Endothelial cell of umbilical vein (primary cell): ENCODE measurements at regions not wholly inside any gene's neighbourhood (a gene's known extent, or its start where the extent isn't known, plus 50 kb on each side); places are given as distances from the start of the nearest gene placed in this dataset.

ENCODE experiments used
- BruUV-seq: library from RNA; stranded (reverse); fragments of 400-500 nt; replicated peaks from 2 replicates; lab custom pipeline; 2021; lab: Mats Ljungman, UMichigan
- CTCF ChIA-PET: fragments of 300-600, 350-600 bp; sonication (Branson Sonifier 250); formaldehyde crosslinking; loops from one replicate; lab custom pipeline; 2021; ENCODE audit warnings: antibody characterized with exemption, inconsistent platforms; lab: Charles Lee
- POLR2A ChIA-PET: fragments of 300-600, 350-600 bp; sonication (Branson Sonifier 250); formaldehyde crosslinking; loops from one replicate; lab custom pipeline; 2021; ENCODE audit warnings: antibody characterized with exemption, inconsistent platforms; lab: Charles Lee
- DNase-seq: peaks from one replicate; pipeline ENCODE4 v3.0.0-alpha.2; 2011; ENCODE audit warnings: low read depth, low spot score
- FAIRE-seq: peaks from 2 replicates; lab custom pipeline; 2011; peaks lifted over from hg19 to GRCh38; lab: Jason Lieb, UNC
- H2AFZ ChIP-seq: 2 replicates; pipeline ENCODE4 v1.6.0; 2012; ENCODE audit warnings: low read depth, low read length, control low read depth, inconsistent platforms
- H3K27ac ChIP-seq: 2 replicates; pipeline ENCODE4 v1.5.1; 2011; ENCODE audit warnings: low read depth, mild to moderate bottlenecking, control low read depth, low read length, moderate library complexity; ENCODE audit not compliant: insufficient read depth
- H3K27me3 ChIP-seq, 2 experiments: 2 replicates each; pipeline versions ENCODE4 v1.6.0 to v1.6.1; 2011; ENCODE audit warnings: low read length in 2 of 2, mixed read lengths in 1 of 2; ENCODE audit not compliant: control insufficient read depth in 2 of 2, insufficient read depth in 2 of 2
- H3K36me3 ChIP-seq, 2 experiments: 2 replicates in 1 of 2; 3 replicates in 1 of 2; pipeline ENCODE4 v1.5.1; 2011; ENCODE audit warnings: low read length in 2 of 2, mild to moderate bottlenecking in 1 of 2, moderate library complexity in 1 of 2; ENCODE audit not compliant: control insufficient read depth in 2 of 2, insufficient read depth in 2 of 2; ENCODE audit errors: extremely low read depth in 1 of 2
- H3K4me1 ChIP-seq: 3 replicates; pipeline ENCODE4 v1.5.1; 2011; ENCODE audit warnings: mild to moderate bottlenecking, low read length; ENCODE audit not compliant: control insufficient read depth, insufficient read depth; ENCODE audit errors: extremely low read depth
- H3K4me2 ChIP-seq: 2 replicates; pipeline ENCODE4 v1.6.1; 2011; ENCODE audit warnings: low read length, control low read depth, mixed read lengths; ENCODE audit not compliant: insufficient read depth
- H3K4me3 ChIP-seq, 3 experiments: fragments of 200-600 bp in 1 of 3; sonication (generic), shearing (Covaris generic) in 1 of 3; replicated peaks in 1 of 3; 2 replicates each; pipeline ENCODE4 v1.5.1; 2011 to 2016; ENCODE audit warnings: control low read depth in 3 of 3, low read length in 3 of 3, mild to moderate bottlenecking in 2 of 3, inconsistent platforms in 1 of 3, low read depth in 1 of 3, moderate library complexity in 1 of 3; ENCODE audit not compliant: insufficient read depth in 1 of 3
- H3K79me2 ChIP-seq: 2 replicates; pipeline ENCODE4 v1.6.0; 2012; ENCODE audit warnings: low read length, inconsistent platforms; ENCODE audit not compliant: control insufficient read depth, insufficient read depth
- H3K9ac ChIP-seq: replicated peaks from 2 replicates; pipeline ENCODE3; 2011; ENCODE audit warnings: low read length, control low read depth; ENCODE audit not compliant: insufficient read depth; ENCODE audit errors: extremely low read depth
- H3K9me1 ChIP-seq: replicated peaks from 3 replicates; pipeline ENCODE4 v1.6.0; 2011; ENCODE audit warnings: mild to moderate bottlenecking, low read length; ENCODE audit not compliant: control insufficient read depth, insufficient read depth; ENCODE audit errors: extremely low read depth
- H3K9me3 ChIP-seq: replicated peaks from 2 replicates; pipeline ENCODE4 v1.5.1; 2012; ENCODE audit warnings: low read length, inconsistent platforms; ENCODE audit not compliant: control insufficient read depth, insufficient read depth
- H4K20me1 ChIP-seq: replicated peaks from 2 replicates; pipeline ENCODE3; 2011; ENCODE audit warnings: mild to moderate bottlenecking, low read length; ENCODE audit not compliant: control insufficient read depth, insufficient read depth; ENCODE audit errors: extremely low read depth
- EZH2 ChIP-seq: IDR thresholded peaks from 2 replicates; pipeline ENCODE4 v1.6.1; 2012; ENCODE audit warnings: borderline replicate concordance, low read depth, mild to moderate bottlenecking, moderate library complexity, low read length, inconsistent platforms; ENCODE audit not compliant: severe bottlenecking
- FOS ChIP-seq: IDR thresholded peaks from 2 replicates; pipeline ENCODE4 v1.6.1; 2011; ENCODE audit warnings: mild to moderate bottlenecking, low read length, moderate library complexity, borderline replicate concordance; ENCODE audit not compliant: insufficient read depth
- GATA2 ChIP-seq: IDR thresholded peaks from 2 replicates; pipeline ENCODE4 v1.7.0; 2011; ENCODE audit warnings: low read depth, mild to moderate bottlenecking, moderate library complexity, mixed read lengths, low read length; ENCODE audit not compliant: insufficient read length, insufficient read depth
- JUN ChIP-seq: IDR thresholded peaks from 2 replicates; pipeline ENCODE4 v1.6.1; 2011; ENCODE audit warnings: borderline replicate concordance, low read depth; ENCODE audit not compliant: insufficient read length, insufficient read depth
- MYC ChIP-seq: IDR thresholded peaks from one replicate; pipeline ENCODE4 v1.6.1; 2011; ENCODE audit warnings: mild to moderate bottlenecking, low read depth, low read length
- POLR2A ChIP-seq: IDR thresholded peaks from 2 replicates; pipeline ENCODE4 v1.6.1; 2012; ENCODE audit warnings: low read depth, mild to moderate bottlenecking, control low read depth, low read length
- POLR2AphosphoS5 ChIP-seq: IDR thresholded peaks from 2 replicates; pipeline ENCODE4 v1.6.1; 2012; ENCODE audit warnings: low read depth, mild to moderate bottlenecking, control low read depth, low read length, moderate library complexity; ENCODE audit not compliant: insufficient read depth
- dilution Hi-C: fragments of 300-500 bp; cut with MboI; formaldehyde crosslinking; loops from one replicate; pipeline ENCODE4 v1.15.0; 2019; ENCODE audit warnings: low sequenced_read_pairs; ENCODE audit not compliant: extremely low pct_ligation_motif_present
- intact Hi-C: fragments of 100-400 bp; cut with micrococcal nuclease; formaldehyde crosslinking; loops from one replicate; pipeline ENCODE4 v1.10.0; 2022
- TF ChIP-seq, protein P1 (sequence below), 2 donors: IDR thresholded peaks; 1 replicate in 1 of 2; 2 replicates in 1 of 2; pipeline ENCODE4 v1.5.1; 2011; ENCODE audit warnings: low read length in 2 of 2, mild to moderate bottlenecking in 2 of 2, moderate library complexity in 2 of 2, control low read depth in 1 of 2, inconsistent platforms in 1 of 2, low read depth in 1 of 2; ENCODE audit not compliant: insufficient read depth in 1 of 2; ENCODE audit errors: extremely low read depth in 1 of 2
- TF ChIP-seq, protein P2 (sequence below): IDR thresholded peaks from 2 replicates; pipeline ENCODE4 v1.6.1; 2011; ENCODE audit not compliant: insufficient read depth, insufficient read length

DNA sequence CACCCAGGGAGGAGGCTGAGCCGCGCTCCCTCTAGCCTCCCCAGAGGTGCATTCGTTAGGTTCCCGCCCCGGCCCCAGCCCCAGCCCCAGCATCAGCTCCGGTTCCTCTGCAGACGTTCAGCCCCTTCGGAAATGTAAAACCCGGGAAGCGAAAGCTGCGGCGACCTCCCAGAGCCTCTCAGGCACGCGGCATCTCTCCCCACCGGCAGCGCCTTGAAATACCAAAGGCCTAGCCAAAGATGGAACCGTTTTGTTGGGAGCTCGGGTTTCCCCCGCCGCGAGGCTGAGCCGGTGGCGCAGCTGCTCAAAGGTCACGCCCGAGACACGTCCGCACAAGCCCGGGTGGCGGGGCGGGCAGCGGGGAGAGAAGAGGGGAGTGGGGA is 77.8 kb upstream of the HES1 start:
- ChIA-PET POLR2A (interaction anchor here (0.7 kb wide), 3 partner anchors 9 to 277 kb away, joined by 4 to 9 read pairs (median 4); no protein-coding TSS in a partner anchor), CTCF (interaction anchor here (0.7 to 2.3 kb wide), 8 partner anchors 11 to 393 kb away, joined by 3 to 13 read pairs (median 5); no protein-coding TSS in a partner anchor)
- no peaks in the 10 kb centered on the region for H3K36me3 ChIP-seq
- H3K9ac ChIP-seq, result peak overlapping the region; percentile 28
- no peaks in the 10 kb centered on the region for H3K9me1 ChIP-seq
- peaks cover 4% of the 10 kb centered on the region for H3K4me1 ChIP-seq
- H3K27me3 ChIP-seq, result no peaks in the 10 kb centered on the region
- no peak overlapping the region for H3K27ac ChIP-seq
- DNase-seq, result peak; percentile 60
- peak overlapping the region in 1 of 3 experiments; percentile 29 for H3K4me3 ChIP-seq
- peak; percentile 70 for FAIRE-seq
- peak overlapping the region; percentile 45 for H3K4me2 ChIP-seq
- no peaks in the 10 kb centered on the region for H3K9me3 ChIP-seq
- TF ChIP-seq JUN (no peak), GATA2 (no peak), POLR2A (no peak)
- TF ChIP-seq, protein P1, sequence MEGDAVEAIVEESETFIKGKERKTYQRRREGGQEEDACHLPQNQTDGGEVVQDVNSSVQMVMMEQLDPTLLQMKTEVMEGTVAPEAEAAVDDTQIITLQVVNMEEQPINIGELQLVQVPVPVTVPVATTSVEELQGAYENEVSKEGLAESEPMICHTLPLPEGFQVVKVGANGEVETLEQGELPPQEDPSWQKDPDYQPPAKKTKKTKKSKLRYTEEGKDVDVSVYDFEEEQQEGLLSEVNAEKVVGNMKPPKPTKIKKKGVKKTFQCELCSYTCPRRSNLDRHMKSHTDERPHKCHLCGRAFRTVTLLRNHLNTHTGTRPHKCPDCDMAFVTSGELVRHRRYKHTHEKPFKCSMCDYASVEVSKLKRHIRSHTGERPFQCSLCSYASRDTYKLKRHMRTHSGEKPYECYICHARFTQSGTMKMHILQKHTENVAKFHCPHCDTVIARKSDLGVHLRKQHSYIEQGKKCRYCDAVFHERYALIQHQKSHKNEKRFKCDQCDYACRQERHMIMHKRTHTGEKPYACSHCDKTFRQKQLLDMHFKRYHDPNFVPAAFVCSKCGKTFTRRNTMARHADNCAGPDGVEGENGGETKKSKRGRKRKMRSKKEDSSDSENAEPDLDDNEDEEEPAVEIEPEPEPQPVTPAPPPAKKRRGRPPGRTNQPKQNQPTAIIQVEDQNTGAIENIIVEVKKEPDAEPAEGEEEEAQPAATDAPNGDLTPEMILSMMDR (IDR thresholded peaks at IDR 0.05; ENCODE audit: extremely low read depth in 1 of 2, insufficient read depth in 1 of 2, low read depth in 1 of 2, low read length in 2 of 2), result peak in 1 of 2 donors; percentile 1
- TF ChIP-seq, protein P2, sequence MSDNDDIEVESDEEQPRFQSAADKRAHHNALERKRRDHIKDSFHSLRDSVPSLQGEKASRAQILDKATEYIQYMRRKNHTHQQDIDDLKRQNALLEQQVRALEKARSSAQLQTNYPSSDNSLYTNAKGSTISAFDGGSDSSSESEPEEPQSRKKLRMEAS, result peak; percentile 34
- dilution Hi-C loops, result no loop called here
- no peaks in the 10 kb centered on the region for H3K79me2 ChIP-seq
- intact Hi-C loops, result no loop called here
- H2AFZ ChIP-seq, result peak overlapping the region; percentile 81
- H4K20me1 ChIP-seq, result no peaks in the 10 kb centered on the region
- no TSS peak for BruUV-seq

DNA sequence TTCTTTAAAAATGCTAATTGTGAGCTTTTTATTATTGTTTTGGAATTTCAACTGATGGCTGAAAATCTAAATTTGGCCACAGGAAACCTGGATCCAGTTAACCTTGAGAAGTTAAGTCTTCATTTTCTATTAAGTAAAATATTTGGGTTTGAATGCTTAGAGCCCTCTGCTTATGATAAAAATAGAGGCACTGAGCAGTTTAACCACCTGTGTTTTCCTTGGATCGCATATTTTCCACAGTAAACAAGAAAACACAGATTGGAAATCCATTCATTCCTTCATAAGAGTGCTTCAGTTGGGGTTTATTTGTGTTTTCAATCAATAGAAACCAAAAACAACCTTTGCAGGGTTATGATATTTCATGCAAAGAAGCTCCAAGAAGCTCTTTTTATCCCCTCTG is 77.2 kb upstream of the HES1 start:
- no peak overlapping the region for H3K27ac ChIP-seq
- no peaks in the 10 kb centered on the region for H3K27me3 ChIP-seq
- H3K9me1 ChIP-seq, result no peaks in the 10 kb centered on the region
- H3K9me3 ChIP-seq, result no peaks in the 10 kb centered on the region
- FAIRE-seq (no peak), DNase-seq (no peak)
- no peaks in the 10 kb centered on the region for H3K79me2 ChIP-seq
- H3K4me2 ChIP-seq, result peak overlapping the region; percentile 25
- no TSS peak for BruUV-seq
- dilution Hi-C loops, result no loop called here
- ChIA-PET POLR2A (interaction anchor here (0.7 to 1.8 kb wide), 3 partner anchors 12 to 278 kb away, joined by 3 to 9 read pairs (median 4); no protein-coding TSS in a partner anchor), CTCF (interaction anchor here (0.7 to 2.3 kb wide), 8 partner anchors 12 to 393 kb away, joined by 3 to 13 read pairs (median 5); no protein-coding TSS in a partner anchor)
- H2AFZ ChIP-seq, result no peak overlapping the region
- no peak overlapping the region for H3K4me3 ChIP-seq
- H4K20me1 ChIP-seq, result no peaks in the 10 kb centered on the region
- H3K9ac ChIP-seq, result no peak overlapping the region
- peaks cover 4% of the 10 kb centered on the region for H3K4me1 ChIP-seq
- no peaks in the 10 kb centered on the region for H3K36me3 ChIP-seq
- TF ChIP-seq FOS (no peak), GATA2 (no peak), JUN (no peak), MYC (no peak), POLR2A (no peak), EZH2 (no peak), POLR2AphosphoS5 (no peak)
- TF ChIP-seq, protein P2, result no peak
- TF ChIP-seq, protein P1 (IDR thresholded peaks at IDR 0.05; ENCODE audit: extremely low read depth in 1 of 2, insufficient read depth in 1 of 2, low read depth in 1 of 2, low read length in 2 of 2), result no peak
- intact Hi-C loops, result no loop called here
